Smooth muscle cell (in vitro differentiated cells): ENCODE measurements at regions not wholly inside any gene's neighbourhood (a gene's known extent, or its start where the extent isn't known, plus 50 kb on each side); places are given as distances from the start of the nearest gene placed in this dataset.

ENCODE experiments used
- DNase-seq: peaks from one replicate; lab custom pipeline; 2025; ENCODE audit not compliant: unreplicated experiment; lab: John Stamatoyannopoulos, UW
- H2AFZ ChIP-seq: fragments of 200-600 bp; sonication (generic); 2 replicates; pipeline ENCODE4 v1.6.0; 2016; ENCODE audit warnings: antibody characterized with exemption, low read depth, mild to moderate bottlenecking
- H3F3A ChIP-seq: fragments of 200-600 bp; sonication (generic); 2 replicates; pipeline ENCODE4 v1.6.0; 2017; ENCODE audit warnings: antibody characterized with exemption, low read depth
- H3K27ac ChIP-seq: fragments of 200-600 bp; sonication (generic); 2 replicates; pipeline ENCODE4 v1.5.1; 2016; ENCODE audit warnings: low read depth, mild to moderate bottlenecking
- H3K27me3 ChIP-seq: fragments of 200-600 bp; sonication (generic); 2 replicates; pipeline ENCODE4 v1.6.1; 2016; ENCODE audit warnings: low read depth, mild to moderate bottlenecking
- H3K36me3 ChIP-seq: fragments of 200-600 bp; sonication (generic); 2 replicates; pipeline ENCODE4 v1.5.1; 2016; ENCODE audit warnings: low read depth
- H3K4me1 ChIP-seq: fragments of 200-600 bp; sonication (generic); 2 replicates; pipeline ENCODE4 v1.5.1; 2016; ENCODE audit warnings: low read depth
- H3K4me2 ChIP-seq: fragments of 200-600 bp; sonication (generic); 2 replicates; pipeline ENCODE4 v1.6.0; 2016; ENCODE audit warnings: mild to moderate bottlenecking
- H3K4me3 ChIP-seq: fragments of 200-600 bp; sonication (generic); 2 replicates; pipeline ENCODE4 v1.5.1; 2016; ENCODE audit warnings: mild to moderate bottlenecking
- H3K79me2 ChIP-seq: fragments of 200-600 bp; sonication (generic); 2 replicates; pipeline ENCODE4 v1.6.0; 2016; ENCODE audit warnings: low read depth, mild to moderate bottlenecking
- H3K9ac ChIP-seq: fragments of 200-600 bp; sonication (generic); 2 replicates; pipeline ENCODE4 v1.6.0; 2016; ENCODE audit warnings: low read depth
- H3K9me3 ChIP-seq: fragments of 200-600 bp; sonication (generic); replicated peaks from 2 replicates; pipeline ENCODE4 v1.5.1; 2016; ENCODE audit warnings: low read depth
- H4K20me1 ChIP-seq: fragments of 200-600 bp; sonication (generic); 2 replicates; pipeline ENCODE4 v1.6.0; 2016; ENCODE audit warnings: low read depth
- CTCF ChIP-seq: fragments of 200-600 bp; sonication (generic); IDR thresholded peaks from 2 replicates; pipeline ENCODE4 v1.5.1; 2017; ENCODE audit warnings: borderline replicate concordance, mild to moderate bottlenecking, antibody characterized with exemption; ENCODE audit not compliant: insufficient read depth, poor library complexity, severe bottlenecking
- WGBS: methylation state at CpG from one replicate; pipeline ENCODE4 v1.1.7; 2016; ENCODE audit warnings: low lambda C conversion rate; 5-methylcytosine and 5-hydroxymethylcytosine counted together

DNA sequence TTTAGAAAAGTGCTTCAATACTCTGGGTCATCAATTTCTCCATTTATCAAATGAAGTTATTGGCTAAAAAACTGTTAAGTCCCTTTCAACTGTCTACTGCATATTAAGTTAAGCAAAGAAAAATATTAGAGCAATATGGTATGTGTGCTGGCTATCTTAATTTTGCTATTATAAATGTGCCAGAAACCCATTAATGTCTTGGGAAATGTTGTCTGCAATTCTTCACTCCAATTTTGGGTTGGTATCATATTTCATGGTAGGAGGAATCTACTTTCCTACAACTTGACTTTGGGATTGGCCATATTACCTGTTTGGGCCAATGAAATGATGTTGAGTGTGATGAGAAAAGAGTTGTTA is 1063.9 kb downstream of the PLA2G4A start:
- Histone ChIP-seq H3K4me3 (no peak overlapping the region), H3K4me2 (no peak overlapping the region), H3K27ac (no peak overlapping the region), H3K4me1 (peaks cover 8% of the 10 kb centered on the region), H3K9ac (no peak overlapping the region), H3K79me2 (no peaks in the 10 kb centered on the region), H3K9me3 (no peaks in the 10 kb centered on the region), H2AFZ (no peak overlapping the region), H3K36me3 (no peaks in the 10 kb centered on the region), H3K27me3 (no peaks in the 10 kb centered on the region), H3F3A (no peaks in the 10 kb centered on the region), H4K20me1 (no peaks in the 10 kb centered on the region)
- no peak for DNase-seq
- TF ChIP-seq CTCF, result no peak

GRCh38 chr1:187893471-187893870 is 1064.7 kb downstream of the PLA2G4A start:
- Histone ChIP-seq H3K4me3 (no peak overlapping the region), H3K27me3 (no peaks in the 10 kb centered on the region), H3K4me1 (peaks cover 8% of the 10 kb centered on the region), H3K79me2 (no peaks in the 10 kb centered on the region), H3F3A (no peaks in the 10 kb centered on the region), H2AFZ (no peak overlapping the region), H3K9me3 (no peaks in the 10 kb centered on the region), H3K4me2 (peak overlapping the region; percentile 31), H3K36me3 (no peaks in the 10 kb centered on the region), H3K27ac (peak overlapping the region; percentile 28), H4K20me1 (no peaks in the 10 kb centered on the region), H3K9ac (no peak overlapping the region)
- no peak for DNase-seq
- TF ChIP-seq CTCF, result no peak
- WGBS, result 35% methylated on average over 2 of the region's 2 CpGs

- no peaks in the 10 kb centered on the region for H3K9me3 ChIP-seq
- no peaks in the 10 kb centered on the region for H3F3A ChIP-seq
- no peak overlapping the region for H3K4me3 ChIP-seq
- H3K27ac ChIP-seq, result no peak overlapping the region
- H3K36me3 ChIP-seq, result no peaks in the 10 kb centered on the region
- no peak for DNase-seq
- H4K20me1 ChIP-seq, result no peaks in the 10 kb centered on the region
- H3K4me2 ChIP-seq, result no peak overlapping the region
- peak overlapping the region; percentile 39 for H2AFZ ChIP-seq
- H3K79me2 ChIP-seq, result no peaks in the 10 kb centered on the region
- no peak overlapping the region for H3K9ac ChIP-seq
- WGBS, result 95% methylated on average over 3 of the region's 3 CpGs
- TF ChIP-seq CTCF, result no peak
- peaks cover 8% of the 10 kb centered on the region for H3K4me1 ChIP-seq
- H3K27me3 ChIP-seq, result no peaks in the 10 kb centered on the region
Observed at GRCh38 chr1:187894349-187894748, 1065.6 kb downstream of the PLA2G4A start.

- Histone ChIP-seq H3K9me3 (no peaks in the 10 kb centered on the region), H3K4me1 (no peaks in the 10 kb centered on the region), H3K79me2 (no peaks in the 10 kb centered on the region), H3K4me3 (no peak overlapping the region), H3K4me2 (no peak overlapping the region), H2AFZ (no peak overlapping the region), H4K20me1 (no peaks in the 10 kb centered on the region), H3K27ac (no peak overlapping the region), H3F3A (no peaks in the 10 kb centered on the region), H3K27me3 (no peaks in the 10 kb centered on the region), H3K36me3 (no peaks in the 10 kb centered on the region), H3K9ac (no peak overlapping the region)
- WGBS, result 98% methylated on average over 1 of the region's 1 CpG
- no peak for DNase-seq
- no peak for TF ChIP-seq CTCF
Observed at GRCh38 chr1:187903223-187903622, 1074.5 kb downstream of the PLA2G4A start.
